ENCODE measurements at regions not wholly inside any gene's neighbourhood (a gene's known extent, or its start where the extent isn't known, plus 50 kb on each side); places are given as distances from the start of the nearest gene placed in this dataset.

- Histone ChIP-seq H3K4me3 (replicated peaks in 1 of 3; ENCODE audit: low read depth in 2 of 3, low read length in 3 of 3) (peak overlapping the region in 1 of 3 experiments; percentile 55), H3K4me2 (replicated peaks; ENCODE audit: extremely low read depth, low read length, poor library complexity, severe bottlenecking) (peak overlapping the region; percentile 66), H3K9me3 (replicated peaks in 1 of 2; ENCODE audit: control insufficient read depth in 1 of 2, insufficient read depth in 1 of 2, low read length in 2 of 2) (peaks cover 11 to 12% of the 10 kb centered on the region in 2 donors), H2AFZ (ENCODE audit: insufficient read depth, low read depth, low read length, poor library complexity, severe bottlenecking) (peak overlapping the region; percentile 64), H3K36me3 (replicated peaks in 1 of 2; ENCODE audit: control insufficient read depth in 1 of 2, insufficient read depth in 2 of 2, low read length in 2 of 2) (peaks cover 0 to 8% of the 10 kb centered on the region in 2 donors), H3K9ac (ENCODE audit: insufficient read depth, low read length, poor library complexity, severe bottlenecking) (peak overlapping the region; percentile 71), H3K27me3 (ENCODE audit: control insufficient read depth in 2 of 2, insufficient read depth in 2 of 2, low read length in 2 of 2) (no peaks in the 10 kb centered on the region), H3K27ac (ENCODE audit: low read depth in 1 of 2, low read length in 2 of 2) (peak overlapping the region; percentile 79 to 94), H4K20me1 (ENCODE audit: insufficient read depth, low read length) (no peaks in the 10 kb centered on the region), H3K79me2 (ENCODE audit: insufficient read depth, low read length) (no peaks in the 10 kb centered on the region), H3K4me1 (ENCODE audit: control insufficient read depth in 1 of 2, insufficient read depth in 2 of 2, low read length in 2 of 2) (peaks cover 72 to 74% of the 10 kb centered on the region in 2 donors)
- TF ChIP-seq CTCF (IDR thresholded peaks at IDR 0.05): no peak
- peak overlapping the region; percentile 94 to 98 (median 98) for H3K27ac Mint-ChIP-seq
- peak overlapping the region; percentile 47 to 73 for H3K4me3 Mint-ChIP-seq
- H3K4me1 Mint-ChIP-seq: peaks cover 73% of the 10 kb centered on the region
- WGBS (ENCODE audit: insufficient coverage): 26% methylated on average over 9 of the region's 9 CpGs
- DNase-seq: peak in 1 of 3 donors; percentile 45
- H3K27me3 Mint-ChIP-seq (ENCODE audit: low read depth in 3 of 3): peaks cover 0 to 1% (median 0%) of the 10 kb centered on the region in 3 donors
- intact Hi-C loops (cut with micrococcal nuclease): loop anchor here in 1 of 2 donors (5.0 kb wide), 1 partner anchor 38 kb away; no protein-coding TSS in a partner anchor
- H3K36me3 Mint-ChIP-seq: peaks cover 7 to 9% of the 10 kb centered on the region in 2 donors
- H3K9me3 Mint-ChIP-seq: peaks cover 6 to 17% (median 13%) of the 10 kb centered on the region in 7 donors
Observed at GRCh38 chr2:8535469-8535795, 146.4 kb upstream of the ID2 start.

- Mint-ChIP-seq H3K4me3 (peak overlapping the region; percentile 47 to 64), H3K27ac (peak overlapping the region; percentile 94 to 98 (median 98))
Observed at GRCh38 chr2:8535821-8536685, 145.8 kb upstream of the ID2 start.

More at GRCh38 chr2:8535821-8536685, 145.8 kb upstream of the ID2 start:
- WGBS (ENCODE audit: insufficient coverage): 21% methylated on average over 14 of the region's 19 CpGs
- H4K20me1 ChIP-seq (ENCODE audit: insufficient read depth, low read length): no peaks in the 10 kb centered on the region
- H3K27me3 ChIP-seq (ENCODE audit: control insufficient read depth in 2 of 2, insufficient read depth in 2 of 2, low read length in 2 of 2): no peaks in the 10 kb centered on the region
- H3K4me1 Mint-ChIP-seq: peaks cover 79% of the 10 kb centered on the region
- H3K9me3 Mint-ChIP-seq: peaks cover 2 to 13% (median 9%) of the 10 kb centered on the region in 7 donors
- intact Hi-C loops (cut with micrococcal nuclease): loop anchor here in 1 of 2 donors (5.0 kb wide), 1 partner anchor 39 kb away; no protein-coding TSS in a partner anchor
- H3K27me3 Mint-ChIP-seq (ENCODE audit: low read depth in 3 of 3): peaks cover 0 to 1% (median 0%) of the 10 kb centered on the region in 3 donors
- H3K4me2 ChIP-seq (replicated peaks; ENCODE audit: extremely low read depth, low read length, poor library complexity, severe bottlenecking): peak overlapping the region; percentile 66
- peak overlapping the region; percentile 79 to 94 for H3K27ac ChIP-seq (ENCODE audit: low read depth in 1 of 2, low read length in 2 of 2)
- peaks cover 3 to 8% of the 10 kb centered on the region in 2 donors for H3K36me3 Mint-ChIP-seq
- H3K79me2 ChIP-seq (ENCODE audit: insufficient read depth, low read length): no peaks in the 10 kb centered on the region
- peaks cover 78 to 79% of the 10 kb centered on the region in 2 donors for H3K4me1 ChIP-seq (ENCODE audit: control insufficient read depth in 1 of 2, insufficient read depth in 2 of 2, low read length in 2 of 2)
- H3K9me3 ChIP-seq (replicated peaks in 1 of 2; ENCODE audit: control insufficient read depth in 1 of 2, insufficient read depth in 1 of 2, low read length in 2 of 2): peaks cover 7 to 11% of the 10 kb centered on the region in 2 donors
- peaks cover 0 to 8% of the 10 kb centered on the region in 2 donors for H3K36me3 ChIP-seq (replicated peaks in 1 of 2; ENCODE audit: control insufficient read depth in 1 of 2, insufficient read depth in 2 of 2, low read length in 2 of 2)
- peak in 2 of 3 donors; percentile 30 to 32 for DNase-seq
- no peak for TF ChIP-seq CTCF (IDR thresholded peaks at IDR 0.05)
- H3K4me3 ChIP-seq (replicated peaks in 1 of 3; ENCODE audit: low read depth in 2 of 3, low read length in 3 of 3): peak overlapping the region in 1 of 3 experiments; percentile 55
- H3K9ac ChIP-seq (ENCODE audit: insufficient read depth, low read length, poor library complexity, severe bottlenecking): peak overlapping the region; percentile 71
- peak overlapping the region; percentile 51 for H2AFZ ChIP-seq (ENCODE audit: insufficient read depth, low read depth, low read length, poor library complexity, severe bottlenecking)

Data from CD14-positive monocyte (primary cell).